ENCODE measurements at regions not wholly inside any gene's neighbourhood (a gene's known extent, or its start where the extent isn't known, plus 50 kb on each side); places are given as distances from the start of the nearest gene placed in this dataset.

DNA sequence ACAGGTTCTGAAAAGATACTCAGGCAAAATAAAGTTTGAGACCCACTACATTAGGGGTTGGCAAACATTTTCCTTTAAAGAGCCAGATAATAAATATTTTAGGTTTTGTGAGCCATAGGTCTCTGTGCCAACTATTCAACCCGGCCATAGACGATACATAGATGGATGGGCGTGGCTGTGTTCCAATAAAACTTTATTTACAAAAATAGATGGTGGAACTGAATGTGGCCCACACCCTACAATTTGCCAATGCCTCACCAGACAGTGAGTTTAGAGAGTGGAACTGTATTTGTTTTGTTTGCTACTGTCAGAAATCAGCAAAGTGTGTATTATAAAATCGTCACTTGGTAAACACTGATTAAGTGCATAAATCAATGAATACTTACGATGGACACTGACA is 78.0 kb downstream of the ACKR3 start:
- H3K4me3 ChIP-seq = no peak overlapping the region
- H3K27me3 ChIP-seq (ENCODE audit: insufficient read depth in 3 of 3, low read length in 2 of 3) = no peaks in the 10 kb centered on the region
- DNase-seq = no peak
- no peaks in the 10 kb centered on the region for H3K36me3 ChIP-seq (ENCODE audit: insufficient read depth in 1 of 2, low read depth in 1 of 2)
- WGBS, 3 donors = 90 to 94% (median 93%) methylated on average over 5 of the region's 5 CpGs
- no peaks in the 10 kb centered on the region for H3K4me1 ChIP-seq
- intact Hi-C loops (cut with DNase I) = no loop called here
- TF ChIP-seq, protein P1, sequence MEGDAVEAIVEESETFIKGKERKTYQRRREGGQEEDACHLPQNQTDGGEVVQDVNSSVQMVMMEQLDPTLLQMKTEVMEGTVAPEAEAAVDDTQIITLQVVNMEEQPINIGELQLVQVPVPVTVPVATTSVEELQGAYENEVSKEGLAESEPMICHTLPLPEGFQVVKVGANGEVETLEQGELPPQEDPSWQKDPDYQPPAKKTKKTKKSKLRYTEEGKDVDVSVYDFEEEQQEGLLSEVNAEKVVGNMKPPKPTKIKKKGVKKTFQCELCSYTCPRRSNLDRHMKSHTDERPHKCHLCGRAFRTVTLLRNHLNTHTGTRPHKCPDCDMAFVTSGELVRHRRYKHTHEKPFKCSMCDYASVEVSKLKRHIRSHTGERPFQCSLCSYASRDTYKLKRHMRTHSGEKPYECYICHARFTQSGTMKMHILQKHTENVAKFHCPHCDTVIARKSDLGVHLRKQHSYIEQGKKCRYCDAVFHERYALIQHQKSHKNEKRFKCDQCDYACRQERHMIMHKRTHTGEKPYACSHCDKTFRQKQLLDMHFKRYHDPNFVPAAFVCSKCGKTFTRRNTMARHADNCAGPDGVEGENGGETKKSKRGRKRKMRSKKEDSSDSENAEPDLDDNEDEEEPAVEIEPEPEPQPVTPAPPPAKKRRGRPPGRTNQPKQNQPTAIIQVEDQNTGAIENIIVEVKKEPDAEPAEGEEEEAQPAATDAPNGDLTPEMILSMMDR (IDR thresholded peaks at IDR 0.05) = no peak
- ATAC-seq = no peak
- H3K27ac ChIP-seq = no peak overlapping the region
- peaks cover 10% of the 10 kb centered on the region for H3K9me3 ChIP-seq

DNA sequence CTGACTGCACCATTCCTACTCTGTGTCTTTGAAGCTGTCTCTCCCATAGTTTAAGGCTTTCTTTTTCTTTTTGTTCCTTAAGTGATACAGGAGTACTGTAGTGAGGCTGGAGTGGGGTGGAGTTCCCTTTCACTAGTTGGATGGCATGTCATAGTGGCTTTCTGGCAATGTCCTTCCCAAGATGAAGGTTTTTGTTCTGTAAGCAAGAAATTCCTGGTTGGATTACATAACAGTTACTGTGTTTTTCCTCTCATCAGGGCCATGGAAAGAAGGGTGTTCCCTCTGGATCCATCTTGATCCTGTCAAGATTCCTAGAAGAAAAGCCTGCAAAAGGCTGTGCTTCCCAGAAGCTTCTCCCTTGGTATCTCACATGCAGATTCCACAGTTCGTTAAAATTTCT is 84.2 kb downstream of the ACKR3 start:
- DNase-seq (no peak), ATAC-seq (no peak)
- no peaks in the 10 kb centered on the region for H3K4me1 ChIP-seq
- H3K4me3 ChIP-seq = no peak overlapping the region
- intact Hi-C loops (cut with DNase I) = no loop called here
- H3K27ac ChIP-seq = no peak overlapping the region
- 62 to 92% (median 71%) methylated on average over 1 of the region's 1 CpG for WGBS, 3 donors
- no peaks in the 10 kb centered on the region for H3K36me3 ChIP-seq (ENCODE audit: insufficient read depth in 1 of 2, low read depth in 1 of 2)
- TF ChIP-seq, protein P1 (IDR thresholded peaks at IDR 0.05) = no peak
- H3K27me3 ChIP-seq (ENCODE audit: insufficient read depth in 3 of 3, low read length in 2 of 3) = no peaks in the 10 kb centered on the region
- H3K9me3 ChIP-seq = peaks cover 10% of the 10 kb centered on the region

DNA sequence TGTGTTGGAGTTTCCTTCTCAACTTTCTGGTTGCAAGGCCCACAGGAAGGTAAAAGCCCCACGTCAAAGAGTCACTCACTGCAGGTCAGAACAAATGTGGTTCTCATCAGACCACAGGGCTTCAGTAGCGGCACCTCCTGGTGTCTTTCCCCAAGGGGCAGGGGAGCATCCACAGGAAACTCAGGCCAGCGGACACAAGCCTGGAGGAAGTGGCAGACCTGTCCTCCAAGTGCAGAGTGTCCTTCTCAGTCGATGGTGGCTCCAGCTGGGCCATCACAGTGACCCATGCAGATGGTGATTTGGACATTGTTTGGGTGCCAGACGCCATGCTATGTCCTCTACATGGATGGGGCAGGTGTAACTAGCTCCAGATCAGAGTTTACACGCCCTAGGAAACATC is 84.9 kb downstream of the ACKR3 start:
- peaks cover 9% of the 10 kb centered on the region for H3K9me3 ChIP-seq
- TF ChIP-seq, protein P1 (IDR thresholded peaks at IDR 0.05) = no peak
- intact Hi-C loops (cut with DNase I) = no loop called here
- no peak for DNase-seq
- H3K36me3 ChIP-seq (ENCODE audit: insufficient read depth in 1 of 2, low read depth in 1 of 2) = no peaks in the 10 kb centered on the region
- no peak overlapping the region for H3K4me3 ChIP-seq
- no peak overlapping the region for H3K27ac ChIP-seq
- H3K27me3 ChIP-seq (ENCODE audit: insufficient read depth in 3 of 3, low read length in 2 of 3) = no peaks in the 10 kb centered on the region
- ATAC-seq = no peak
- no peaks in the 10 kb centered on the region for H3K4me1 ChIP-seq
- WGBS, 3 donors = 77 to 84% (median 82%) methylated on average over 6 of the region's 6 CpGs

DNA sequence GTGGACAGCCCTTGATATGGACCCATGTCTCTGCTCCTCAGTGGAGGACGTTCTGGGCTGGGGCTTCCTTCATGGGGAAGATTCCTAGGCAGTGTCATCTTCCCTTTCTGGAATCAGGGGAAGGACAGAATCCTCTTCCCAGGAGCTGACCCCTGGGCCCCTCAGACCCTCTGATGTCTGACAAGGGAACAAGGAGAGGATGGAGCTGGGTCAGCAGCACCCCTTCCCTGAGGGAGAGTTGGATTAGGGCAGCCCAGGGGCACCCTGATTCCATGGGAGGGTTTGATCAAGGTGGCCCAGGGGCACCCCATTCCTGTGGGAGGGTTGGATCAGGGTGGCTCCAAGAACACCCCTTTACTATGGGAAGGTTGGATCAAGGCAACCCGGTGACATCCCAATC is 86.5 kb downstream of the ACKR3 start:
- Histone ChIP-seq H3K27me3 (ENCODE audit: insufficient read depth in 3 of 3, low read length in 2 of 3) (no peaks in the 10 kb centered on the region), H3K27ac (no peak overlapping the region), H3K36me3 (ENCODE audit: insufficient read depth in 1 of 2, low read depth in 1 of 2) (no peaks in the 10 kb centered on the region), H3K4me3 (no peak overlapping the region), H3K4me1 (no peaks in the 10 kb centered on the region), H3K9me3 (no peaks in the 10 kb centered on the region)
- TF ChIP-seq, protein P1 (IDR thresholded peaks at IDR 0.05) = no peak
- intact Hi-C loops (cut with DNase I) = no loop called here
- no peak for ATAC-seq
- 89 to 100% (median 96%) methylated on average over 2 of the region's 2 CpGs for WGBS, 3 donors
- no peak for DNase-seq

DNA sequence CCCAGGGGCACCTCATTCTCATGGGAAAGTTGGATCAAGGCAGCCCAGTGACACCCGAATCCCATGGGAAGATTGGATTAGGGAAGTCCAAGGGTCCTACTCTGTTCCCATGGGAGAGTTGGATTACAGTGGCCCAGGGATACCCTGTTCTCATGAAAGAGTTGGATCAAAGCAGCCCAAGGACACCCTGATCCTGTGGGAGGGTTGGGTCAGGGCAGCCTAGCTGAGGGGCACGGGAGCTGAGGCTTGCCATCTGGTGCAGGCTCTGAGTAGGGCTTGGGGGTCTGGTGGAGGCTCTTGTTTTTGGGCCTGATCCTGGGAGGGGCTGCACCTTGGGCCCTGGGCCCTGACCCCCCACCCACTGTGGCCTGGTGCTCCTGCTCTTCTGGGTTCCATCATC is 87.1 kb downstream of the ACKR3 start:
- ATAC-seq = no peak
- no peak overlapping the region for H3K4me3 ChIP-seq
- TF ChIP-seq, protein P1 (IDR thresholded peaks at IDR 0.05) = no peak
- WGBS, 3 donors = 95 to 97% (median 96%) methylated on average over 2 of the region's 2 CpGs
- intact Hi-C loops (cut with DNase I) = no loop called here
- H3K27ac ChIP-seq = no peak overlapping the region
- H3K9me3 ChIP-seq = no peaks in the 10 kb centered on the region
- no peak for DNase-seq
- H3K27me3 ChIP-seq (ENCODE audit: insufficient read depth in 3 of 3, low read length in 2 of 3) = no peaks in the 10 kb centered on the region
- H3K4me1 ChIP-seq = no peaks in the 10 kb centered on the region
- H3K36me3 ChIP-seq (ENCODE audit: insufficient read depth in 1 of 2, low read depth in 1 of 2) = no peaks in the 10 kb centered on the region

All from psoas muscle (tissue), 7 donors.